Stomach (tissue), 8 donors: ENCODE measurements at regions not wholly inside any gene's neighbourhood (a gene's known extent, or its start where the extent isn't known, plus 50 kb on each side); places are given as distances from the start of the nearest gene placed in this dataset.
"Not testable (repeated sequence)": the region's sequence is repeated elsewhere in the genome, so short reads cannot be mapped to it uniquely, and the experiment has no call there.

Experiments used
- DNase-seq, 2 donors: peaks; one replicate each; pipeline versions ENCODE4 v3.0.0 to v3.0.0-alpha.2; 2013 to 2019
- H3K27ac ChIP-seq, 5 donors: fragments of 200-600 bp in 4 of 5; sonication (generic) in 4 of 5; one replicate each; pipeline ENCODE4 v1.5.1; 2013 to 2019; ENCODE audit warnings: mild to moderate bottlenecking in 1 of 5, moderate library complexity in 1 of 5
- H3K27me3 ChIP-seq, 3 donors: fragments of 200-600 bp; sonication (generic); one replicate each; pipeline ENCODE4 v1.5.1; 2017 to 2019; ENCODE audit warnings: mixed run types in 1 of 3
- H3K36me3 ChIP-seq, 4 donors: fragments of 200-600 bp; sonication (generic); 1 replicate in 3 of 4; 2 replicates in 1 of 4; pipeline ENCODE4 v1.5.1; 2016 to 2019
- H3K4me1 ChIP-seq, 4 donors: fragments of 200-600 bp; sonication (generic); one replicate each; pipeline ENCODE4 v1.5.1; 2016 to 2019
- H3K4me3 ChIP-seq, 4 donors: fragments of 200-600 bp; sonication (generic) in 3 of 4; one replicate each; pipeline ENCODE4 v1.5.1; 2016 to 2019; ENCODE audit warnings: mild to moderate bottlenecking in 1 of 4
- H3K9me3 ChIP-seq, 4 donors: fragments of 200-600 bp; sonication (generic); one replicate each; pipeline ENCODE4 v1.5.1; 2016 to 2019
- CTCF ChIP-seq, 7 experiments: fragments of 450-650 bp in 4 of 7; fragments of 200-600 bp in 3 of 7; sonication (generic) in 3 of 7; IDR thresholded peaks; one replicate each; pipeline ENCODE4 v1.5.1; 2016 to 2019; ENCODE audit warnings: antibody characterized with exemption in 7 of 7, control low read depth in 2 of 7, mild to moderate bottlenecking in 1 of 7
- EP300 ChIP-seq: sonication (generic); formaldehyde crosslinking; IDR thresholded peaks from one replicate; pipeline ENCODE4 v1.6.1; 2017; ENCODE audit warnings: antibody characterized with exemption
- POLR2A ChIP-seq, 4 donors: fragments of 450-650 bp; IDR thresholded peaks; one replicate each; pipeline ENCODE4 v1.6.1; 2016; ENCODE audit warnings: antibody characterized with exemption in 4 of 4, control low read depth in 2 of 4, mild to moderate bottlenecking in 1 of 4, moderate library complexity in 1 of 4
- POLR2AphosphoS5 ChIP-seq, 3 donors: sonication (generic); formaldehyde crosslinking; IDR thresholded peaks; one replicate each; pipeline ENCODE4 v1.6.1; 2016; ENCODE audit warnings: antibody characterized with exemption in 3 of 3
- WGBS, 5 donors: extraction: QIAGEN DNeasy Blood & Tissue Kit in 3 of 5; methylation state at CpG; one replicate each; pipeline versions ENCODE4 v1.1.5 to v1.1.7; 2013 to 2018; 5-methylcytosine and 5-hydroxymethylcytosine counted together
- intact Hi-C: fragments of 100-400 bp; cut with DNase I; formaldehyde crosslinking; loops from one replicate; pipeline ENCODE4 v1.15.1; 2023; ENCODE audit warnings: low total_unique reads
- donor health status: healthy with polysubstance abuse.
- donor health status: Bipolar disorder and iron deficiency.
- donor health status: healthy.

GRCh38 chr5:108451269-108451668 lies 69.4 kb upstream of the FBXL17 start:
- intact Hi-C loops, result no loop called here
- Histone ChIP-seq H3K4me3 (no peak overlapping the region), H3K36me3 (no peaks in the 10 kb centered on the region), H3K4me1 (no peaks in the 10 kb centered on the region), H3K27ac (no peak overlapping the region), H3K9me3 (peaks cover 0 to 29% (median 17%) of the 10 kb centered on the region in 4 donors), H3K27me3 (no peaks in the 10 kb centered on the region)
- DNase-seq, result no peak
- TF ChIP-seq CTCF (IDR thresholded peaks at IDR 0.05) (no peak), POLR2A (IDR thresholded peaks at IDR 0.05) (no peak), POLR2AphosphoS5 (IDR thresholded peaks at IDR 0.05) (no peak), EP300 (no peak)

GRCh38 chr5:108444130-108444529 lies 62.2 kb upstream of the FBXL17 start:
- H3K27ac ChIP-seq, H3K4me3 ChIP-seq, intact Hi-C loops, DNase-seq, H3K36me3 ChIP-seq, H3K27me3 ChIP-seq, H3K4me1 ChIP-seq: not testable (repeated sequence)
- 95 to 99% (median 96%) methylated on average over 3 of the region's 3 CpGs for WGBS, 5 donors
- peaks cover 0 to 10% (median 5%) of the 10 kb centered on the region in 4 donors for H3K9me3 ChIP-seq

GRCh38 chr5:108442063-108442651 lies 60.3 kb upstream of the FBXL17 start:
- peaks cover 0 to 10% (median 5%) of the 10 kb centered on the region in 4 donors for H3K9me3 ChIP-seq
- intact Hi-C loops, H3K27ac ChIP-seq, DNase-seq, H3K4me3 ChIP-seq, H3K27me3 ChIP-seq, H3K36me3 ChIP-seq, H3K4me1 ChIP-seq: not testable (repeated sequence)
- WGBS, 5 donors, result 87 to 95% (median 91%) methylated on average over 13 to 24 of the region's 24 CpGs

- H3K4me1 ChIP-seq, result no peaks in the 10 kb centered on the region
- DNase-seq, result no peak
- WGBS, 5 donors, result 60 to 100% (median 75%) methylated on average over 1 of the region's 1 CpG
- no peaks in the 10 kb centered on the region for H3K27me3 ChIP-seq
- no peak overlapping the region for H3K27ac ChIP-seq
- no peak overlapping the region for H3K4me3 ChIP-seq
- H3K9me3 ChIP-seq, result peaks cover 0 to 6% (median 5%) of the 10 kb centered on the region in 4 donors
- no peak for TF ChIP-seq POLR2AphosphoS5 (IDR thresholded peaks at IDR 0.05)
- TF ChIP-seq CTCF (IDR thresholded peaks at IDR 0.05), result no peak
- no peaks in the 10 kb centered on the region for H3K36me3 ChIP-seq
- intact Hi-C loops, result no loop called here
These were observed 55.5 kb upstream of the FBXL17 start for GRCh38 chr5:108437425-108437824.

- WGBS, 5 donors, result 86 to 95% (median 86%) methylated on average over 5 of the region's 5 CpGs
- Histone ChIP-seq H3K36me3 (no peaks in the 10 kb centered on the region), H3K4me3 (no peak overlapping the region), H3K9me3 (no peaks in the 10 kb centered on the region), H3K27ac (no peak overlapping the region), H3K4me1 (no peaks in the 10 kb centered on the region), H3K27me3 (no peaks in the 10 kb centered on the region)
- no peak for TF ChIP-seq EP300
- TF ChIP-seq POLR2AphosphoS5 (IDR thresholded peaks at IDR 0.05), result no peak
- TF ChIP-seq POLR2A (IDR thresholded peaks at IDR 0.05), result no peak
- TF ChIP-seq CTCF (IDR thresholded peaks at IDR 0.05), result no peak
- intact Hi-C loops, result no loop called here
- no peak for DNase-seq
These were observed 54.8 kb upstream of the FBXL17 start for GRCh38 chr5:108436696-108437095.
